Stomach (tissue), 4 donors: ENCODE measurements at regions not wholly inside any gene's neighbourhood (a gene's known extent, or its start where the extent isn't known, plus 50 kb on each side); places are given as distances from the start of the nearest gene placed in this dataset.

Source experiments
- EP300 ChIP-seq: sonication (generic); formaldehyde crosslinking; IDR thresholded peaks from one replicate; pipeline ENCODE4 v1.6.1; 2017; ENCODE audit warnings: antibody characterized with exemption
- POLR2A ChIP-seq, 4 donors: fragments of 450-650 bp; IDR thresholded peaks; one replicate each; pipeline ENCODE4 v1.6.1; 2016; ENCODE audit warnings: antibody characterized with exemption in 4 of 4, control low read depth in 2 of 4, mild to moderate bottlenecking in 1 of 4, moderate library complexity in 1 of 4

- TF ChIP-seq POLR2A (IDR thresholded peaks at IDR 0.05) (no peak), EP300 (no peak)
These were observed 321.1 kb downstream of the AASDHPPT start for GRCh38 chr11:106398502-106399075.
